Endothelial cell (in vitro differentiated cells): ENCODE measurements at regions not wholly inside any gene's neighbourhood (a gene's known extent, or its start where the extent isn't known, plus 50 kb on each side); places are given as distances from the start of the nearest gene placed in this dataset.

Experiments
- DNase-seq: peaks from one replicate; pipeline ENCODE4 v3.0.0; 2021; ENCODE audit warnings: low spot score
- H3K27ac Mint-ChIP-seq: one replicate; pipeline ENCODE4 v1.8.0; 2021; ENCODE audit warnings: mixed read lengths, inconsistent platforms; ENCODE audit not compliant: unreplicated experiment
- H3K27me3 Mint-ChIP-seq: one replicate; pipeline ENCODE4 v1.8.0; 2021; ENCODE audit warnings: mild to moderate bottlenecking, moderate library complexity, mixed read lengths, inconsistent platforms; ENCODE audit not compliant: unreplicated experiment
- H3K36me3 Mint-ChIP-seq: one replicate; pipeline ENCODE4 v1.8.0; 2021; ENCODE audit warnings: mild to moderate bottlenecking, low read depth, mixed read lengths, inconsistent platforms; ENCODE audit not compliant: unreplicated experiment
- H3K4me1 Mint-ChIP-seq: one replicate; pipeline ENCODE4 v1.8.0; 2021; ENCODE audit warnings: mild to moderate bottlenecking, mixed read lengths, inconsistent platforms; ENCODE audit not compliant: unreplicated experiment
- H3K4me3 Mint-ChIP-seq: one replicate; pipeline ENCODE4 v1.8.0; 2021; ENCODE audit warnings: mild to moderate bottlenecking, mixed read lengths, inconsistent platforms; ENCODE audit not compliant: unreplicated experiment
- H3K9me3 Mint-ChIP-seq: one replicate; pipeline ENCODE4 v1.8.0; 2021; ENCODE audit warnings: mixed read lengths, inconsistent platforms; ENCODE audit not compliant: unreplicated experiment
- TF ChIP-seq, protein P1 (sequence below): fragments of 200-600 bp; sonication (generic); IDR thresholded peaks from one replicate; pipeline ENCODE4 v1.5.0; 2021; ENCODE audit warnings: antibody characterized with exemption; ENCODE audit not compliant: unreplicated experiment

DNA sequence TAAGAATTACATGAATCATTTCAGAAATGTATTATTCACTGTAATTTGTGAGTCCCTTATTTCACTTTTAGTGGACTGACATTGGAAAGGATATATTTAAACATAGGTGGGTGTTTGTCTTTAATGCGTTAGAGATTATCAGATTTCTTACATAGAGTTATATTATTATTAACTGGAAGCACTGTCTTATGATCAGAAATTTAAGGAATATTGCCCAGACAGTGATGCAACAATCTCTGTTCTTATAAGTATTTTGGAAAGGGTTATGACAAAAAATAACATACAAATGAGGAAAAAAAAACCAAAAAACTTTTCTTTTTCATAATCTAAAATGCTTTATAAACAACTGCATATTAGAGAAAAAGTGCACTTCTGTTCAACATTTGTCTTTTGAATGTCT, 836.6 kb downstream of the SLC6A15 start:
- Mint-ChIP-seq H3K9me3 (no peaks in the 10 kb centered on the region), H3K4me1 (no peaks in the 10 kb centered on the region)
- TF ChIP-seq, protein P1, sequence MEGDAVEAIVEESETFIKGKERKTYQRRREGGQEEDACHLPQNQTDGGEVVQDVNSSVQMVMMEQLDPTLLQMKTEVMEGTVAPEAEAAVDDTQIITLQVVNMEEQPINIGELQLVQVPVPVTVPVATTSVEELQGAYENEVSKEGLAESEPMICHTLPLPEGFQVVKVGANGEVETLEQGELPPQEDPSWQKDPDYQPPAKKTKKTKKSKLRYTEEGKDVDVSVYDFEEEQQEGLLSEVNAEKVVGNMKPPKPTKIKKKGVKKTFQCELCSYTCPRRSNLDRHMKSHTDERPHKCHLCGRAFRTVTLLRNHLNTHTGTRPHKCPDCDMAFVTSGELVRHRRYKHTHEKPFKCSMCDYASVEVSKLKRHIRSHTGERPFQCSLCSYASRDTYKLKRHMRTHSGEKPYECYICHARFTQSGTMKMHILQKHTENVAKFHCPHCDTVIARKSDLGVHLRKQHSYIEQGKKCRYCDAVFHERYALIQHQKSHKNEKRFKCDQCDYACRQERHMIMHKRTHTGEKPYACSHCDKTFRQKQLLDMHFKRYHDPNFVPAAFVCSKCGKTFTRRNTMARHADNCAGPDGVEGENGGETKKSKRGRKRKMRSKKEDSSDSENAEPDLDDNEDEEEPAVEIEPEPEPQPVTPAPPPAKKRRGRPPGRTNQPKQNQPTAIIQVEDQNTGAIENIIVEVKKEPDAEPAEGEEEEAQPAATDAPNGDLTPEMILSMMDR, result no peak

DNA sequence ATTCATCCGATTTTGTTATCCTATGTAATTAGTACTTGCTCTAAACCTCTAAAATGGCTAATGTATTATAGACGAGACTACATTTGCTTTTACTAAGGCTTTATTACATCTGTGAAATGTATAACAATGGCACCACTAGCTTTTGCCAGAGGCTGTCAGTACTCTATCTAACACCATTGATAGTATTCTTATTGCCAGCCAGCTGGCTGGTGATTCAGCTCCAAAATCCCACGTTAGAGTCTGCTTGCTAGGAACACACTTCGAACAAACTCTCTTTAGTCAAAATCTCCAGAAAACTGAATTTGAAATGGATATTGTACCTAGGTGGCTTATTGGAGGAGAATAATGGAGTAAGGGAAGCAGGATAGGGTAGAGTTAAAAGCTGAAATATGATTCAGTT, 839.2 kb downstream of the SLC6A15 start:
- Mint-ChIP-seq H3K4me3 (no peak overlapping the region), H3K4me1 (no peaks in the 10 kb centered on the region), H3K9me3 (no peaks in the 10 kb centered on the region), H3K27ac (no peak overlapping the region), H3K36me3 (no peaks in the 10 kb centered on the region), H3K27me3 (peaks cover 1% of the 10 kb centered on the region)
- TF ChIP-seq, protein P1, result no peak
- no peak for DNase-seq

More for the DNA sequence above, 836.6 kb downstream of the SLC6A15 start:
- Mint-ChIP-seq H3K36me3 (no peaks in the 10 kb centered on the region), H3K4me3 (no peak overlapping the region), H3K27ac (no peak overlapping the region), H3K27me3 (peaks cover 1% of the 10 kb centered on the region)
- DNase-seq, result no peak

- TF ChIP-seq, protein P1, result no peak
- no peak for DNase-seq
- no peaks in the 10 kb centered on the region for H3K36me3 Mint-ChIP-seq
- no peaks in the 10 kb centered on the region for H3K4me1 Mint-ChIP-seq
- H3K27me3 Mint-ChIP-seq, result peaks cover 1% of the 10 kb centered on the region
- H3K4me3 Mint-ChIP-seq, result no peak overlapping the region
- H3K27ac Mint-ChIP-seq, result no peak overlapping the region
- no peaks in the 10 kb centered on the region for H3K9me3 Mint-ChIP-seq
These were observed 839.6 kb downstream of the SLC6A15 start for GRCh38 chr12:84072961-84073360.

GRCh38 chr12:84070292-84070691, 842.3 kb downstream of the SLC6A15 start:
- no peaks in the 10 kb centered on the region for H3K36me3 Mint-ChIP-seq
- no peak overlapping the region for H3K27ac Mint-ChIP-seq
- TF ChIP-seq, protein P1, result no peak
- DNase-seq, result no peak
- no peaks in the 10 kb centered on the region for H3K9me3 Mint-ChIP-seq
- H3K4me3 Mint-ChIP-seq, result no peak overlapping the region
- no peaks in the 10 kb centered on the region for H3K4me1 Mint-ChIP-seq
- H3K27me3 Mint-ChIP-seq, result peaks cover 1% of the 10 kb centered on the region

GRCh38 chr12:84069699-84070098, 842.9 kb downstream of the SLC6A15 start:
- Mint-ChIP-seq H3K4me3 (no peak overlapping the region), H3K27ac (no peak overlapping the region)

More at GRCh38 chr12:84069699-84070098, 842.9 kb downstream of the SLC6A15 start:
- no peaks in the 10 kb centered on the region for H3K9me3 Mint-ChIP-seq
- DNase-seq, result no peak
- no peaks in the 10 kb centered on the region for H3K36me3 Mint-ChIP-seq
- H3K27me3 Mint-ChIP-seq, result peaks cover 1% of the 10 kb centered on the region
- TF ChIP-seq, protein P1, result no peak
- no peaks in the 10 kb centered on the region for H3K4me1 Mint-ChIP-seq
